ENCODE measurements at regions not wholly inside any gene's neighbourhood (a gene's known extent, or its start where the extent isn't known, plus 50 kb on each side); places are given as distances from the start of the nearest gene placed in this dataset.

GRCh38 chr12:39037115-39037514, 131.7 kb upstream of the CPNE8 start:
- DNase-seq (ENCODE audit: low spot score) (no peak), ATAC-seq (ENCODE audit: low FRiP score) (no peak)
- TF ChIP-seq, protein P1, sequence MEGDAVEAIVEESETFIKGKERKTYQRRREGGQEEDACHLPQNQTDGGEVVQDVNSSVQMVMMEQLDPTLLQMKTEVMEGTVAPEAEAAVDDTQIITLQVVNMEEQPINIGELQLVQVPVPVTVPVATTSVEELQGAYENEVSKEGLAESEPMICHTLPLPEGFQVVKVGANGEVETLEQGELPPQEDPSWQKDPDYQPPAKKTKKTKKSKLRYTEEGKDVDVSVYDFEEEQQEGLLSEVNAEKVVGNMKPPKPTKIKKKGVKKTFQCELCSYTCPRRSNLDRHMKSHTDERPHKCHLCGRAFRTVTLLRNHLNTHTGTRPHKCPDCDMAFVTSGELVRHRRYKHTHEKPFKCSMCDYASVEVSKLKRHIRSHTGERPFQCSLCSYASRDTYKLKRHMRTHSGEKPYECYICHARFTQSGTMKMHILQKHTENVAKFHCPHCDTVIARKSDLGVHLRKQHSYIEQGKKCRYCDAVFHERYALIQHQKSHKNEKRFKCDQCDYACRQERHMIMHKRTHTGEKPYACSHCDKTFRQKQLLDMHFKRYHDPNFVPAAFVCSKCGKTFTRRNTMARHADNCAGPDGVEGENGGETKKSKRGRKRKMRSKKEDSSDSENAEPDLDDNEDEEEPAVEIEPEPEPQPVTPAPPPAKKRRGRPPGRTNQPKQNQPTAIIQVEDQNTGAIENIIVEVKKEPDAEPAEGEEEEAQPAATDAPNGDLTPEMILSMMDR (IDR thresholded peaks at IDR 0.05) = no peak

DNA sequence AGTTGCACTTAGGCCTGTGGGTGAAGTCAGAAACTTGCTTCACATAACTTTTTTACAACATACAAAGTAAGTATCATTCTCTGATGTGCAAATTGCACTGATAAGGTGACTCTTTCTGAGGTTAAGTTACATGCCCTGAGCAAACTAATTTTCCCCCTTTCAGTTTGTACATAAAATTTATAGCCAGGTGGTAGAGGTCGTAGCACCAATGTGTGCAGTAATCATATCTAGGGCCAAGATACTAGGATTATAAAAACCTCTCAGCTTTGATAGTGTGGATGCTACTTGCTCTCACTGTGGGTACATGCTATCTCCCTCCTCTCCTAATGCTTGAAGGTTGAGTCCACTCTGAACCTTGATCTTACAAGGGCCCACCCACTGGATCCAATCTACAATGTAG, 130.7 kb upstream of the CPNE8 start:
- DNase-seq (ENCODE audit: low spot score) (no peak), ATAC-seq (ENCODE audit: low FRiP score) (no peak)
- TF ChIP-seq, protein P1 (IDR thresholded peaks at IDR 0.05) = no peak

GRCh38 chr12:39033782-39034181, 128.4 kb upstream of the CPNE8 start:
- TF ChIP-seq, protein P1 (IDR thresholded peaks at IDR 0.05) = no peak
- no peak for ATAC-seq (ENCODE audit: low FRiP score)
- DNase-seq (ENCODE audit: low spot score) = no peak

- ATAC-seq (ENCODE audit: low FRiP score) (no peak), DNase-seq (ENCODE audit: low spot score) (no peak)
- TF ChIP-seq, protein P1 (IDR thresholded peaks at IDR 0.05) = no peak
Observed at GRCh38 chr12:39032448-39032847, 127.1 kb upstream of the CPNE8 start.

DNA sequence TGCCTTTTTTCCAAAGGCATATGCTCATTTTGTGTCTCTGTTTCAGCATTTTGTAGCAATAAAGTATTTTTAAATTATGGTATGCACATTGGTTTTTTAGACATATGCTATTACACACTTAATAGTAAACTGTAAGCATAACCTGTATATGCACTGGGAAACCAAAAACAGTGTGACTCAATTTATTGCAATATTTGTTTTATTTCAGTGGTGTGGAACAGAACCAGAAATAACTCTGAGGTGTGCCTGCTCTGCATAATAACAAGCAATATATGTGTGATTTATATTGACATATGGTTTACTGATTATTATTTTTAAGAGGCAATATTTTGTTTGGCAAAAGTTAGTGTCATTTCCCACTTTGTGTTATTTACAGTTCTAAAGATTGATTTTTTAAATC, 126.6 kb upstream of the CPNE8 start:
- TF ChIP-seq, protein P1 (IDR thresholded peaks at IDR 0.05) = no peak
- no peak for ATAC-seq (ENCODE audit: low FRiP score)
- DNase-seq (ENCODE audit: low spot score) = no peak

DNA sequence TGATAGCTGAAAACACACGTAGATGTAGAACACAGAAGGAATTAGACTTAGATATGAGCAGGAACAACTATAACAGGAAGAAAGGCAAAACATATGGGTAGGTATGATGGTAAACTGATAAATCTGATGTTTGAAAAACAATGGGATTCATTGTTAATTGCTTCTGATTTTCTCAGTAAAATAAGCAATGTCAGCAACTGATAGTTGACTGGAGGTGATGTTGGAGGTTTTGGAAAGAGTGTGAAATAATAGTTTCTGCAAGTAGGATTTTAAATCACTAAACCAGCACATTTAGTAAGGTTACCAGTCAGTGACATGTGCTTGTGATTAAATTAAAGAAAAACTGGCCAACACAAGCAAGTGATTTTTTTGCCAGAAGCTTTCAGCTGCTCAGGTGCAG, 123.0 kb upstream of the CPNE8 start:
- TF ChIP-seq, protein P1 (IDR thresholded peaks at IDR 0.05) = no peak
- DNase-seq (ENCODE audit: low spot score) (no peak), ATAC-seq (ENCODE audit: low FRiP score) (no peak)

DNA sequence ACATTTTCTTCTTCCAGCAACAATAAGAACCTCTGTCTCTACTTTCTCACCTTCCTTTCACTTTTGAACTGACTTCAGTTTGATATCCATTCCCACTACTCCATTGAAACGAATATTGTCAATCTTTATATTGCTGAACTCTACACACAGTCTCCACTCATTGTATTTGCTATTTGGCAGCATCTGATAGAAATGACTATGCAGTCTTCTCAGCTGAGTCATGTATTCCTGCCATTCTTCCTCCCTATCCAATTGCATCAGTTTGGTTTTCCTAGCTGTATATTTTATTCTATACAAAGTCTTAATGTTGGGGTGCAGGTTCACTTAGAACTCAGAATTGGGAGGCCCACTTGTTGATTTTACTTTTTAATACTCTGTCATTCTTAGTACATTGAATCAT, 107.5 kb upstream of the CPNE8 start:
- ATAC-seq (ENCODE audit: low FRiP score) (no peak), DNase-seq (ENCODE audit: low spot score) (no peak)
- TF ChIP-seq, protein P1 (IDR thresholded peaks at IDR 0.05) = no peak
